DMS153 treated with DMSO at 0.1 percent for 48 hours (cell line): ENCODE measurements at regions not wholly inside any gene's neighbourhood (a gene's known extent, or its start where the extent isn't known, plus 50 kb on each side); places are given as distances from the start of the nearest gene placed in this dataset.

ENCODE experiments used
- DNase-seq: peaks from one replicate; lab custom pipeline; 2025; ENCODE audit not compliant: unreplicated experiment; lab: John Stamatoyannopoulos, UW

GRCh38 chr13:74215420-74215819 lies 81.2 kb upstream of the KLF12 start:
- DNase-seq = no peak

GRCh38 chr13:74214321-74214720 lies 80.1 kb upstream of the KLF12 start:
- no peak for DNase-seq

- peak; percentile 72 for DNase-seq
These were observed 76.6 kb upstream of the KLF12 start for GRCh38 chr13:74210693-74211393.

GRCh38 chr13:74206855-74207254 lies 72.7 kb upstream of the KLF12 start:
- DNase-seq = no peak

- no peak for DNase-seq
These were observed 71.9 kb upstream of the KLF12 start for GRCh38 chr13:74206061-74206561.

- no peak for DNase-seq
These were observed 71.1 kb upstream of the KLF12 start for GRCh38 chr13:74205313-74205690.

- DNase-seq = no peak
These were observed 70.6 kb upstream of the KLF12 start for GRCh38 chr13:74204602-74205312.

- no peak for DNase-seq
These were observed 69.4 kb upstream of the KLF12 start for GRCh38 chr13:74203576-74203975.

- DNase-seq = no peak
These were observed 68.1 kb upstream of the KLF12 start for GRCh38 chr13:74202129-74202813.

GRCh38 chr13:74201530-74201929 lies 67.3 kb upstream of the KLF12 start:
- DNase-seq = no peak

GRCh38 chr13:74200081-74200480 lies 65.9 kb upstream of the KLF12 start:
- no peak for DNase-seq

GRCh38 chr13:74197677-74198429 lies 63.6 kb upstream of the KLF12 start:
- no peak for DNase-seq

- DNase-seq = no peak
These were observed 60.6 kb upstream of the KLF12 start for GRCh38 chr13:74194846-74195245.

GRCh38 chr13:74193391-74193790 lies 59.2 kb upstream of the KLF12 start:
- DNase-seq = no peak

- DNase-seq = no peak
These were observed 57.2 kb upstream of the KLF12 start for GRCh38 chr13:74191410-74191809.

GRCh38 chr13:74190999-74191398 lies 56.8 kb upstream of the KLF12 start:
- no peak for DNase-seq

- DNase-seq = no peak
These were observed 53.4 kb upstream of the KLF12 start for GRCh38 chr13:74187564-74187963.

- no peak for DNase-seq
These were observed 50.1 kb upstream of the KLF12 start for GRCh38 chr13:74184283-74184682.
